Ishikawa (cell line): ENCODE measurements at regions not wholly inside any gene's neighbourhood (a gene's known extent, or its start where the extent isn't known, plus 50 kb on each side); places are given as distances from the start of the nearest gene placed in this dataset.

ENCODE experiments used
- CEBPB ChIP-seq: IDR thresholded peaks from 2 replicates; pipeline ENCODE4 v1.6.1; 2012
- CREB1 ChIP-seq: IDR thresholded peaks from 2 replicates; pipeline ENCODE4 v1.6.1; 2012; ENCODE audit warnings: low read depth
- EGR1 ChIP-seq: IDR thresholded peaks from 2 replicates; pipeline ENCODE4 v1.6.1; 2012
- EP300 ChIP-seq: IDR thresholded peaks from 2 replicates; pipeline ENCODE4 v1.6.1; 2012; ENCODE audit warnings: borderline replicate concordance
- FOXM1 ChIP-seq: IDR thresholded peaks from 2 replicates; pipeline ENCODE4 v1.6.1; 2012; ENCODE audit warnings: low read depth, borderline replicate concordance
- NFIC ChIP-seq: IDR thresholded peaks from 2 replicates; pipeline ENCODE4 v1.6.1; 2012
- RAD21 ChIP-seq: IDR thresholded peaks from 2 replicates; pipeline ENCODE4 v1.6.1; 2012; ENCODE audit warnings: low read depth
- TAF1 ChIP-seq: IDR thresholded peaks from 2 replicates; pipeline ENCODE4 v1.6.1; 2012; ENCODE audit warnings: low read depth, mild to moderate bottlenecking
- TCF12 ChIP-seq: IDR thresholded peaks from 2 replicates; pipeline ENCODE4 v1.6.1; 2012; ENCODE audit warnings: low read depth
- TEAD4 ChIP-seq: IDR thresholded peaks from 2 replicates; pipeline ENCODE4 v1.6.1; 2012
- YY1 ChIP-seq: IDR thresholded peaks from 2 replicates; pipeline ENCODE4 v1.6.1; 2012; ENCODE audit warnings: low read depth
- ZBTB7A ChIP-seq: IDR thresholded peaks from 2 replicates; pipeline ENCODE4 v1.6.1; 2012; ENCODE audit warnings: low read depth
- TF ChIP-seq, protein P1 (sequence below): IDR thresholded peaks from 2 replicates; pipeline ENCODE4 v1.6.1; 2012; ENCODE audit warnings: low read depth, mild to moderate bottlenecking
- TF ChIP-seq, protein P2 (sequence below): IDR thresholded peaks from 2 replicates; pipeline ENCODE4 v1.6.1; 2012
- TF ChIP-seq, protein P3 (sequence below): IDR thresholded peaks from 2 replicates; pipeline ENCODE4 v1.6.1; 2012

DNA sequence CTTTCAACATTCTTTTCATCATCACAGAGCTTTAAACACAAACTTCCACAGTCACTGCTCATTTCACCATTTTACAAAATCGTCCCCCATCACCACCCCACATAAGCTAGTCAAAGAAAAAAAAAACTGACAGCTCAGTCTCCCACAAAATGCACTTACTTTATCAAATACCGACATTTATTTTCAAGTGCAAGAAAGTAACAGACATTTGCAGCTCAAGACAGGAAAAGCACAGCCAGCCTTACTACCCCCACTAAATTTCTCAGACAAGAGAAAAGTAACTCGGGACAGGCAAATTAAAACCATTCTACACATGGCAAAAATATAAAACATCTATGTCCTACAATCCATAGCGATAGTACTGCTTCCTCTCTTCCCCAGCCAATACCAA lies 402.4 kb downstream of the SHQ1 start:
- TF ChIP-seq EP300 (no peak), CEBPB (no peak), YY1 (no peak), NFIC (no peak), TCF12 (no peak), FOXM1 (no peak), TAF1 (no peak), EGR1 (no peak), ZBTB7A (no peak)
- TF ChIP-seq, protein P1, sequence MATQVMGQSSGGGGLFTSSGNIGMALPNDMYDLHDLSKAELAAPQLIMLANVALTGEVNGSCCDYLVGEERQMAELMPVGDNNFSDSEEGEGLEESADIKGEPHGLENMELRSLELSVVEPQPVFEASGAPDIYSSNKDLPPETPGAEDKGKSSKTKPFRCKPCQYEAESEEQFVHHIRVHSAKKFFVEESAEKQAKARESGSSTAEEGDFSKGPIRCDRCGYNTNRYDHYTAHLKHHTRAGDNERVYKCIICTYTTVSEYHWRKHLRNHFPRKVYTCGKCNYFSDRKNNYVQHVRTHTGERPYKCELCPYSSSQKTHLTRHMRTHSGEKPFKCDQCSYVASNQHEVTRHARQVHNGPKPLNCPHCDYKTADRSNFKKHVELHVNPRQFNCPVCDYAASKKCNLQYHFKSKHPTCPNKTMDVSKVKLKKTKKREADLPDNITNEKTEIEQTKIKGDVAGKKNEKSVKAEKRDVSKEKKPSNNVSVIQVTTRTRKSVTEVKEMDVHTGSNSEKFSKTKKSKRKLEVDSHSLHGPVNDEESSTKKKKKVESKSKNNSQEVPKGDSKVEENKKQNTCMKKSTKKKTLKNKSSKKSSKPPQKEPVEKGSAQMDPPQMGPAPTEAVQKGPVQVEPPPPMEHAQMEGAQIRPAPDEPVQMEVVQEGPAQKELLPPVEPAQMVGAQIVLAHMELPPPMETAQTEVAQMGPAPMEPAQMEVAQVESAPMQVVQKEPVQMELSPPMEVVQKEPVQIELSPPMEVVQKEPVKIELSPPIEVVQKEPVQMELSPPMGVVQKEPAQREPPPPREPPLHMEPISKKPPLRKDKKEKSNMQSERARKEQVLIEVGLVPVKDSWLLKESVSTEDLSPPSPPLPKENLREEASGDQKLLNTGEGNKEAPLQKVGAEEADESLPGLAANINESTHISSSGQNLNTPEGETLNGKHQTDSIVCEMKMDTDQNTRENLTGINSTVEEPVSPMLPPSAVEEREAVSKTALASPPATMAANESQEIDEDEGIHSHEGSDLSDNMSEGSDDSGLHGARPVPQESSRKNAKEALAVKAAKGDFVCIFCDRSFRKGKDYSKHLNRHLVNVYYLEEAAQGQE = no peak
- TF ChIP-seq, protein P2, sequence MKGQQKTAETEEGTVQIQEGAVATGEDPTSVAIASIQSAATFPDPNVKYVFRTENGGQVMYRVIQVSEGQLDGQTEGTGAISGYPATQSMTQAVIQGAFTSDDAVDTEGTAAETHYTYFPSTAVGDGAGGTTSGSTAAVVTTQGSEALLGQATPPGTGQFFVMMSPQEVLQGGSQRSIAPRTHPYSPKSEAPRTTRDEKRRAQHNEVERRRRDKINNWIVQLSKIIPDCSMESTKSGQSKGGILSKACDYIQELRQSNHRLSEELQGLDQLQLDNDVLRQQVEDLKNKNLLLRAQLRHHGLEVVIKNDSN = no peak
- TF ChIP-seq, protein P3, sequence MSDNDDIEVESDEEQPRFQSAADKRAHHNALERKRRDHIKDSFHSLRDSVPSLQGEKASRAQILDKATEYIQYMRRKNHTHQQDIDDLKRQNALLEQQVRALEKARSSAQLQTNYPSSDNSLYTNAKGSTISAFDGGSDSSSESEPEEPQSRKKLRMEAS = no peak

DNA sequence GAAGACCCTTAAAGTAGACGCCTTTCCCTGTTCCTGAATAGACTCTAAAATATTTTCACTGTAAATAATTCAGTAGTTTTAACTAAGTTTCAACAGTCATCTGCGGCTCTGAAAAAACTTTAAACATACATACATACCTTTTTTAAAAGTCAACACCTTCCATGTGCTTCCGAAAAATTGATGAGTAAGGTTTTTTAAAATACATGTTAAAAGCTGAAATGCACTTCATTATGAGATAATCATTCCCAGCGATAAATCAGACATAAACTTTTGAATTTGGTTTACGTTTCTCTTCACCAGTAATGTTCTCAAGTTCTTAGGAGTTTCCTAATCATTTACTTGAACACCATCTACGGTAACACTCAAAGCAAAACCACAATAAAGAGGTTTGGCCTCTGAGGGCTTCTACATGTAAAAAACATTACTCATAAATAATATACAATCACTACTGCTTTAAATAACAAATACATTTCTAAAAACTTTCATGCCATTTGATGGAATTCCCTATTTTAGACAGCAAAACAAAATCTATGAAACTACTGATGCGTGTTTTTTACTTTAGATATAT lies 403.5 kb downstream of the SHQ1 start:
- TF ChIP-seq, protein P1 = no peak
- TF ChIP-seq CEBPB (no peak), FOXM1 (no peak), NFIC (no peak), CREB1 (no peak), YY1 (no peak), EP300 (no peak), ZBTB7A (no peak), TAF1 (no peak), TEAD4 (no peak)
- TF ChIP-seq, protein P3 = no peak

DNA sequence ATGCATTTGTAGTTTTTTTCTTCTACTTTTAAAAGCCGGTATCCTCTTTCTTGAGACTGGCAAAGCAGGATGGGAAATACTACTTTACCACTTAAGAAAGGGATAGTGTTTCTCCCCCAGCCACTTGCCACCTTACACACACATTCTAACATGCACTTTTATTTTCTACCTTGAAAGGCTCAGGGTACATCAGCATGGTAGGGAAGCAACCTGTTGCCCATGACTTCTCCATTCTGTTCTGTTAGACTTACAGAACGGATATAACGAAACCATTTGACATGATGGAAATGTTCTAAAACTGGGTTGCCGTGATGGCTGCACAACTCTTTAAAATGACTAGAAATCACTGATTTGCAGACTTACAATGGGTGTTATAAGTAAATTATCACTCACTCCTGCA lies 405.5 kb downstream of the SHQ1 start:
- TF ChIP-seq NFIC (no peak), CREB1 (no peak), FOXM1 (no peak), YY1 (no peak), TAF1 (no peak), RAD21 (no peak), TCF12 (no peak), CEBPB (no peak), TEAD4 (no peak), EP300 (no peak), ZBTB7A (no peak), EGR1 (no peak)
- TF ChIP-seq, protein P2 = no peak
- TF ChIP-seq, protein P3 = no peak
- TF ChIP-seq, protein P1 = no peak

DNA sequence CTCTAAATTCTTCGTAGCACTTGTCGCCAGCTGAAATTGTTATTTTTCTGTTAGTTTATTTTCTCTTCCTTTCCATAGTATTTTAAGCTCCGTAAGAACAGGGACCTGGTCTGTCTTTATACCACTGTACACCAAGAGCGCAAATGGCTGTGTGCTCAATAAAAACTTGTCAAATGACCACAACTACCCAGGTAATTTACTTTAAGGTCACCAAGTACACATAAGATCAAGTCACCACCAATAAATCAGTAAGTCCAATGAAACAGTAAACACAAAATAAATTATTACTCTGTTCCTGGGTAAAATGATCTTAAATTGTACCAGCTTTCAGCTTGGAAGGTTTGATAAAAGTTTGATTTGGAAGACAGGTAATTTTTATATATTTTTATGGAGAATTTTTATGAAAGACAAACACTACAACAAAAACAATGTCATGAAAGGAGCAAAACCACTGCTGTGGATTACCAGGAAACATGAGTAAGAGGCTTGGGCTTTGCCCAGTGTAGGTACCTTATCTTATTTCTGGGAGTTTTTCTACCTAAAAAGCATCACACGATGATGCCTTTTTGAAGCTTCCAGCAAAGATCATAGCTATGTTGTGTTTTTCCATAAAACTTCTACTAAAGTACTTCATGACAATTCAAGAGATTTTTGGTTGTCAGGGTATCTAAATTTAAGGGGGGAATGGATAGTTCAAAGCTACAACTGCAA lies 406.8 kb downstream of the SHQ1 start:
- TF ChIP-seq NFIC (no peak), EP300 (no peak), TAF1 (no peak), EGR1 (no peak)
